ENCODE measurements at regions not wholly inside any gene's neighbourhood (a gene's known extent, or its start where the extent isn't known, plus 50 kb on each side); places are given as distances from the start of the nearest gene placed in this dataset.

DNA sequence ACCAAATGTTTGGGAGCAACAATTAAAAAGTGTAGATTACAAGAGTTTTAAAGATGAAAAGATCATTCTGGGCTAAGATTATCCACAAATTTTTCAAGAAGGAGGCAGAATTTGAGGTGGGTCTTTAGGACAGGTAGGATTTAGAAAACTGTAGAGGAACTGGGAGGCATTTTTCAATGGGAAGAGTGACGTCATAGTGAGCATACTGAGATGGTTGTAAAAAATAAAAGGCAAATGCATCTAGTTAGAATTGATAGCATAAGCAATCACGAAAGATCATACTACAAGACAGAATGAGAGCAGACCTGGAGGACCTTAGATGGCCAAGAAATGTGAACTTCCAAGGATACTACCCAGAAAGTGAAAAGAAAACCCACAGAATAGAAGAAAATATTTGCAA, 131.6 kb upstream of the G2E3 start:
- Histone ChIP-seq H3K4me1 (no peaks in the 10 kb centered on the region), H3K4me3 (ENCODE audit: low read depth, low read length) (no peak overlapping the region), H3K9me3 (no peaks in the 10 kb centered on the region), H3K27me3 (no peaks in the 10 kb centered on the region), H3K36me3 (no peaks in the 10 kb centered on the region)
- no peak for DNase-seq
- TF ChIP-seq CTCF (IDR thresholded peaks at IDR 0.05; ENCODE audit: low read depth, low read length): no peak

DNA sequence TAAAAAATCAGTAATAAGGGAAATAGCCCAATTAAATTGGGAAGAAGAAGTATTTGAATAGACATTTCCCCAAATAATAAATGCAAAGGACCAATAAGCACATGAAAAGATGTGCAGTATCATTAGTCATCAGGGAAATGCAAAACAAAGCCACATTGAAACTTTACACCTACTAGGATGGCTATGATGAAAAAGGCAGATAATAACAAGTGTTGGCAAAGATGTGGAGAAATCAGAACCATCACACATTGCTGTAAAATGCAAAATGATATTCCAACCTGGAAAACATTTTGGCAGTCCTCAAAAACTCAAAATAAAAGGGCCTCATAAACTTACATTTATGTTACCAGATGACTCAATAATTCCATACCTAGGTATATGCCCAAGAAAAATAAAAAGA, 131.1 kb upstream of the G2E3 start:
- no peaks in the 10 kb centered on the region for H3K36me3 ChIP-seq
- TF ChIP-seq CTCF (IDR thresholded peaks at IDR 0.05; ENCODE audit: low read depth, low read length): no peak
- H3K4me1 ChIP-seq: no peaks in the 10 kb centered on the region
- DNase-seq: no peak
- H3K9me3 ChIP-seq: no peaks in the 10 kb centered on the region
- no peaks in the 10 kb centered on the region for H3K27me3 ChIP-seq
- no peak overlapping the region for H3K4me3 ChIP-seq (ENCODE audit: low read depth, low read length)

GRCh38 chr14:30431552-30431951, 127.4 kb upstream of the G2E3 start:
- no peaks in the 10 kb centered on the region for H3K36me3 ChIP-seq
- no peaks in the 10 kb centered on the region for H3K27me3 ChIP-seq
- H3K9me3 ChIP-seq: no peaks in the 10 kb centered on the region
- H3K4me3 ChIP-seq (ENCODE audit: low read depth, low read length): no peak overlapping the region
- no peak for DNase-seq
- H3K4me1 ChIP-seq: no peaks in the 10 kb centered on the region
- no peak for TF ChIP-seq CTCF (IDR thresholded peaks at IDR 0.05; ENCODE audit: low read depth, low read length)

DNA sequence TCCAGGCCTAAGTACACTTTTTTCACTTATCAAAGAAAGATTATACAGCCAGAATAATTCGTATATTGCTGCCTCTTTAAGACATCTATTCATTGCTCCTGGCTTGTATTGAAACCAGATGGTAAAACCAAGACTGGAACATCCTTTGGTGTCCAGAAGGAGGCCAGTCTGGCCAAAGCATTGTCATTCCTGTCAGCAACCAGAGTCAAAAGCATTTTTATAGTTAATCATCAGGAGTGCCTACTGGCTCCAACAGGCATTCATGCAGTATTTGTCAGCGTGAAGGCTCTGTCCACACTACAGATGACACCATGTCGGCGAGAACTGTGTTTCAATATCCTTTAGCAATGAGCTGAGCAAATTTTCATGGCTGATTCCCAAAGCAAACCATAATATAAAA, 118.0 kb upstream of the G2E3 start:
- Histone ChIP-seq H3K4me1 (no peaks in the 10 kb centered on the region), H3K27me3 (no peaks in the 10 kb centered on the region; the same call in 1 of the 2 replicates), H3K9me3 (no peaks in the 10 kb centered on the region), H3K4me3 (ENCODE audit: low read depth, low read length) (no peak overlapping the region), H3K36me3 (no peaks in the 10 kb centered on the region)
- DNase-seq: no peak
- no peak for TF ChIP-seq CTCF (IDR thresholded peaks at IDR 0.05; ENCODE audit: low read depth, low read length)

DNA sequence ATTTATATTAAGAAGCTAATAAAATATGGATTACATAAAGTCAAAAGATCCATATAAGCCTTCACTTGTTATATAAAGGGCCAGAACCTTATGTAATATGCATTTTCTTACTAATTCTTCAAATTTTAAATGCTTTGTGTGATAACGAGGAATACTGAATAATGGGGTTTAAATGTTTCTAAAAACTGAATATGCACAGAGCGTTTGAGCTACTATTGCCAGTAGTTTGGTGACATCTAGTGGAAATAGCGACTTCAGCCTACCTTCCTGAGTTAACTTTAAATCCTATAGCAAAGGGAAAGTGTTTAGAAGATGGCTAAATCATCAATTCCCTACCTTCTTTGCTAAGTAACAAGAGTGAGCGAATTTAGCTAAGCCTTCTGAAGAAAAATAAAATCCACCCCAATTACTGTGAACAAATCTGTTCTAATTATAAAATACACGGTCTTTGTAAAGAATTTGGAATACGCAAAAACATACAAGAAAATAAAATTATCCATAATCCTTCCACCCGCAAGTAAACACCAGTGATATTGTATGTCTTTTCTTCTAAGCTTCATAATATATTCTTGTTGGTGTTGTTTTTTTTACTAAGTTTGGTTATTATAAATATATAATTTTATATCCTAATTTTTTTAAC, 115.5 kb upstream of the G2E3 start:
- Histone ChIP-seq H3K4me1 (no peaks in the 10 kb centered on the region), H3K27me3 (no peaks in the 10 kb centered on the region; the same call in 1 of the 2 replicates), H3K4me3 (ENCODE audit: low read depth, low read length) (no peak overlapping the region), H3K9me3 (no peaks in the 10 kb centered on the region), H3K36me3 (no peaks in the 10 kb centered on the region)
- no peak for DNase-seq
- TF ChIP-seq CTCF (IDR thresholded peaks at IDR 0.05; ENCODE audit: low read depth, low read length): peak; percentile 50

- Histone ChIP-seq H3K27me3 (no peaks in the 10 kb centered on the region; the same call in 1 of the 2 replicates), H3K9me3 (no peaks in the 10 kb centered on the region), H3K36me3 (no peaks in the 10 kb centered on the region), H3K4me3 (ENCODE audit: low read depth, low read length) (no peak overlapping the region), H3K4me1 (no peaks in the 10 kb centered on the region)
- no peak for DNase-seq
- no peak for TF ChIP-seq CTCF (IDR thresholded peaks at IDR 0.05; ENCODE audit: low read depth, low read length)
These were observed 114.5 kb upstream of the G2E3 start for GRCh38 chr14:30444451-30444850.
